Caco-2 (cell line): ENCODE measurements at regions not wholly inside any gene's neighbourhood (a gene's known extent, or its start where the extent isn't known, plus 50 kb on each side); places are given as distances from the start of the nearest gene placed in this dataset.

ENCODE experiments used
- BruUV-seq: library from RNA; stranded (reverse); fragments of 400-500 nt; replicated peaks from 2 replicates; lab custom pipeline; 2021; lab: Mats Ljungman, UMichigan
- CTCF ChIA-PET: fragments of 300-600 bp; sonication (Branson Sonifier 250); formaldehyde crosslinking; loops from one replicate; lab custom pipeline; 2022; ENCODE audit warnings: antibody characterized with exemption; lab: Charles Lee
- POLR2A ChIA-PET: fragments of 300-600 bp; sonication (Branson Sonifier 250); formaldehyde crosslinking; loops from one replicate; lab custom pipeline; 2022; ENCODE audit warnings: antibody characterized with exemption; lab: Charles Lee
- DNase-seq, 2 experiments: peaks; one replicate each; pipeline versions ENCODE4 v3.0.0 to v3.0.0-alpha.2; 2020 to 2022
- H3K27me3 ChIP-seq: replicated peaks from 2 replicates; pipeline ENCODE4 v1.6.0; 2011; ENCODE audit warnings: low read length; ENCODE audit not compliant: control insufficient read depth, insufficient read depth
- H3K36me3 ChIP-seq: 2 replicates; pipeline ENCODE4 v1.5.1; 2011; ENCODE audit warnings: low read length; ENCODE audit not compliant: control insufficient read depth, insufficient read depth
- H3K4me1 ChIP-seq: fragments of 250-450 bp; sonication (Bioruptor Pico); 2 replicates; pipeline ENCODE4 v1.5.1; 2020; ENCODE audit warnings: mild to moderate bottlenecking
- H3K4me3 ChIP-seq: 2 replicates; pipeline ENCODE4 v1.5.1; 2011; ENCODE audit warnings: low read depth, mild to moderate bottlenecking, control low read depth, low read length
- H3K9me3 ChIP-seq: fragments of 250-450 bp; sonication (Bioruptor Pico); 2 replicates; pipeline ENCODE4 v1.5.1; 2020; ENCODE audit warnings: mild to moderate bottlenecking, moderate library complexity
- H3K27ac Mint-ChIP-seq: one replicate; pipeline ENCODE4 v1.8.0; 2022; ENCODE audit warnings: mixed read lengths; ENCODE audit not compliant: unreplicated experiment
- H3K27me3 Mint-ChIP-seq: one replicate; pipeline ENCODE4 v1.8.0; 2022; ENCODE audit warnings: mixed read lengths; ENCODE audit not compliant: insufficient read depth, unreplicated experiment
- H3K36me3 Mint-ChIP-seq: one replicate; pipeline ENCODE4 v1.8.0; 2022; ENCODE audit warnings: mild to moderate bottlenecking, mixed read lengths; ENCODE audit not compliant: insufficient read depth, unreplicated experiment
- H3K4me1 Mint-ChIP-seq: one replicate; pipeline ENCODE4 v1.8.0; 2022; ENCODE audit warnings: low read depth, mixed read lengths; ENCODE audit not compliant: unreplicated experiment
- H3K4me3 Mint-ChIP-seq: one replicate; pipeline ENCODE4 v1.8.0; 2022; ENCODE audit warnings: mild to moderate bottlenecking, moderate library complexity, mixed read lengths; ENCODE audit not compliant: unreplicated experiment
- H3K9me3 Mint-ChIP-seq: one replicate; pipeline ENCODE4 v1.8.0; 2022; ENCODE audit warnings: mixed read lengths; ENCODE audit not compliant: unreplicated experiment
- intact Hi-C: fragments of 100-400 bp; cut with micrococcal nuclease; formaldehyde crosslinking; loops from one replicate; pipeline ENCODE4 v1.10.0; 2022; ENCODE audit not compliant: unreplicated experiment
- TF ChIP-seq, protein P1 (sequence below), 2 experiments: fragments of 200-600 bp in 1 of 2; IDR thresholded peaks; 1 replicate in 1 of 2; 2 replicates in 1 of 2; pipeline versions ENCODE4 v1.5.1 to v1.8.0; 2011 to 2022; ENCODE audit warnings: antibody characterized with exemption in 1 of 2, control low read depth in 1 of 2, inconsistent platforms in 1 of 2, low read depth in 1 of 2, low read length in 1 of 2, mild to moderate bottlenecking in 1 of 2, moderate library complexity in 1 of 2; ENCODE audit not compliant: insufficient read depth in 1 of 2, severe bottlenecking in 1 of 2, unreplicated experiment in 1 of 2

DNA sequence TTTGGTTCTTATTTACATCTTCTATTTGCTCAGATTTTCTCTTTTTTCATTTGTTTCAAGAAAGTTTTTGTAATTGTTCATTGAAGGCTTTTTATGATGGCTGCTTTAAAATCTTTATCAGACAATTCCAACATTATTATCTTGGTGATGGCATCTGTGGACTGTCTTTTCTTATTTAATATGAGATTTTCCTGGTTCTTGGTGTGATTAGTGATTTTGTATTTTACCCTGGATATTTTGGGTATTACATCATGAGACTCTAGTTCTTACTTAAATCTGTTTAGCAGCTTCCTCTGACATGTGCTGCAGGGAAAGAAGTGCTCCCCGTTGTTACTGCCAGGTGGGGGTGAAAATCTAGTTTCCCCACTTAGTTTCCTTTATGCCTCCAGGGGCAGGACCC lies 94.2 kb upstream of the ANKH start:
- no peak overlapping the region for H3K27ac Mint-ChIP-seq
- POLR2A ChIA-PET: no interaction called here
- no TSS peak for BruUV-seq

DNA sequence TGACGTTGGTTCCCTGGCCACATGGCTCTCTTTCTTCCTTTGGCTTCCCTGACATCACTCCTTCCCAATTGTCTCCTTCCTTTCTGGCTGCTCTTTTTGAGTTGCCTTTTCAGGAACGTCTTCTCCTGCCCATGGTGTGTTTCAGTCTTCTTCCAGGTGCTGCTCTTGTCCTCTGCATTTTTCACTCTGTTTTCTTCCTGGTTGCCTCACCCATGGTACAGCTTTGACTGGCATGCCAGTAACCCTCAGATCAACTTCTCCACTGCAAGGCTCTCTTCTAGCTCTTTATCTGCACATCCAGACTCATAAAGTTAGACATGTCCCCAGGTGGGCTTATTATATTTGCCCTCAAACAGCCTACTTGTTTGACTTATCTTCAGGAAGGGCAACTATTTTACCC lies 91.0 kb upstream of the ANKH start:
- no peak for DNase-seq
- ChIA-PET POLR2A (no interaction called here), CTCF (no interaction called here)
- H3K4me1 Mint-ChIP-seq: peaks cover 5% of the 10 kb centered on the region
- no peaks in the 10 kb centered on the region for H3K9me3 ChIP-seq
- H3K4me1 ChIP-seq: peaks cover 5% of the 10 kb centered on the region
- no peaks in the 10 kb centered on the region for H3K36me3 Mint-ChIP-seq
- no peaks in the 10 kb centered on the region for H3K9me3 Mint-ChIP-seq
- no peaks in the 10 kb centered on the region for H3K27me3 ChIP-seq
- no peak overlapping the region for H3K4me3 ChIP-seq
- H3K27me3 Mint-ChIP-seq: peaks cover 3% of the 10 kb centered on the region
- H3K4me3 Mint-ChIP-seq: no peak overlapping the region
- no peak overlapping the region for H3K27ac Mint-ChIP-seq
- no peaks in the 10 kb centered on the region; the same call in 1 of the 2 replicates for H3K36me3 ChIP-seq
- BruUV-seq: no TSS peak
- TF ChIP-seq, protein P1, sequence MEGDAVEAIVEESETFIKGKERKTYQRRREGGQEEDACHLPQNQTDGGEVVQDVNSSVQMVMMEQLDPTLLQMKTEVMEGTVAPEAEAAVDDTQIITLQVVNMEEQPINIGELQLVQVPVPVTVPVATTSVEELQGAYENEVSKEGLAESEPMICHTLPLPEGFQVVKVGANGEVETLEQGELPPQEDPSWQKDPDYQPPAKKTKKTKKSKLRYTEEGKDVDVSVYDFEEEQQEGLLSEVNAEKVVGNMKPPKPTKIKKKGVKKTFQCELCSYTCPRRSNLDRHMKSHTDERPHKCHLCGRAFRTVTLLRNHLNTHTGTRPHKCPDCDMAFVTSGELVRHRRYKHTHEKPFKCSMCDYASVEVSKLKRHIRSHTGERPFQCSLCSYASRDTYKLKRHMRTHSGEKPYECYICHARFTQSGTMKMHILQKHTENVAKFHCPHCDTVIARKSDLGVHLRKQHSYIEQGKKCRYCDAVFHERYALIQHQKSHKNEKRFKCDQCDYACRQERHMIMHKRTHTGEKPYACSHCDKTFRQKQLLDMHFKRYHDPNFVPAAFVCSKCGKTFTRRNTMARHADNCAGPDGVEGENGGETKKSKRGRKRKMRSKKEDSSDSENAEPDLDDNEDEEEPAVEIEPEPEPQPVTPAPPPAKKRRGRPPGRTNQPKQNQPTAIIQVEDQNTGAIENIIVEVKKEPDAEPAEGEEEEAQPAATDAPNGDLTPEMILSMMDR (IDR thresholded peaks at IDR 0.05; ENCODE audit: insufficient read depth in 1 of 2, low read depth in 1 of 2, low read length in 1 of 2, severe bottlenecking in 1 of 2, unreplicated experiment in 1 of 2): no peak
- intact Hi-C loops: no loop called here

More for the DNA sequence above, 94.2 kb upstream of the ANKH start:
- Histone ChIP-seq H3K4me1 (peaks cover 5% of the 10 kb centered on the region), H3K4me3 (no peak overlapping the region), H3K27me3 (no peaks in the 10 kb centered on the region), H3K36me3 (no peaks in the 10 kb centered on the region; the same call in 1 of the 2 replicates), H3K9me3 (no peaks in the 10 kb centered on the region)
- CTCF ChIA-PET: no interaction called here
- H3K4me3 Mint-ChIP-seq: no peak overlapping the region
- intact Hi-C loops: no loop called here
- no peaks in the 10 kb centered on the region for H3K9me3 Mint-ChIP-seq
- no peaks in the 10 kb centered on the region for H3K36me3 Mint-ChIP-seq
- peaks cover 3% of the 10 kb centered on the region for H3K27me3 Mint-ChIP-seq
- peaks cover 7% of the 10 kb centered on the region for H3K4me1 Mint-ChIP-seq
- TF ChIP-seq, protein P1 (IDR thresholded peaks at IDR 0.05; ENCODE audit: insufficient read depth in 1 of 2, low read depth in 1 of 2, low read length in 1 of 2, severe bottlenecking in 1 of 2, unreplicated experiment in 1 of 2): no peak
- no peak for DNase-seq

DNA sequence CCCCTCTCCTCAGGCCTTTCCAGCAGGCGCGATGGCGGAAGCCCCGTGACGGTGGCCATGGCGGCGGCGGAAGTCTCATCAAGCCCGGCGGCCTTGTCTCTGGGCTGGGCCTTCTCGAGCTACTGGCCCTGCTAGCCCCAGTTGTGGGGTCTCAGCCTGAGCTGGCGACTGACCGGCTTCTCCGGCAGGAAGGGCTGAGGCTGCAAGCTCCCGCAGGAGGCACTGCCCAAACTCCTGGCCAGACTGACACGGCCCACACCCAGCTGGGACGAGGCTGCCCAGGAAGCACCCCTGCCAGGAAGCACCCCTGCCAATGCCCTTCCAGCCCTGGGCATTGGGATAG lies 88.5 kb upstream of the ANKH start:
- no peaks in the 10 kb centered on the region for H3K9me3 ChIP-seq
- H3K27me3 ChIP-seq: no peaks in the 10 kb centered on the region
- H3K4me1 ChIP-seq: no peaks in the 10 kb centered on the region
- H3K36me3 ChIP-seq: no peaks in the 10 kb centered on the region
- H3K4me3 ChIP-seq: no peak overlapping the region
- Mint-ChIP-seq H3K36me3 (no peaks in the 10 kb centered on the region), H3K4me3 (no peak overlapping the region), H3K27ac (no peak overlapping the region), H3K4me1 (no peaks in the 10 kb centered on the region), H3K27me3 (peaks cover 3% of the 10 kb centered on the region), H3K9me3 (no peaks in the 10 kb centered on the region)
- POLR2A ChIA-PET: no interaction called here
- CTCF ChIA-PET: no interaction called here
- TF ChIP-seq, protein P1 (IDR thresholded peaks at IDR 0.05; ENCODE audit: insufficient read depth in 1 of 2, low read depth in 1 of 2, low read length in 1 of 2, severe bottlenecking in 1 of 2, unreplicated experiment in 1 of 2): no peak
- no TSS peak for BruUV-seq
- no peak for DNase-seq
- intact Hi-C loops: no loop called here
